ENCODE measurements at regions not wholly inside any gene's neighbourhood (a gene's known extent, or its start where the extent isn't known, plus 50 kb on each side); places are given as distances from the start of the nearest gene placed in this dataset.

GRCh38 chr6:141152951-141153350 is 979.8 kb upstream of the GJE1 start:
- CTCF ChIA-PET: no interaction called here
- no peak overlapping the region for H3K27ac ChIP-seq (ENCODE audit: low read depth, low read length, poor library complexity, severe bottlenecking)

GRCh38 chr6:141151710-141152417 is 980.9 kb upstream of the GJE1 start:
- H3K4me1 ChIP-seq (ENCODE audit: insufficient read depth, low read length, poor library complexity, severe bottlenecking): peaks cover 2% of the 10 kb centered on the region
- no peak for DNase-seq (ENCODE audit: low spot score)
- TF ChIP-seq, protein P1, sequence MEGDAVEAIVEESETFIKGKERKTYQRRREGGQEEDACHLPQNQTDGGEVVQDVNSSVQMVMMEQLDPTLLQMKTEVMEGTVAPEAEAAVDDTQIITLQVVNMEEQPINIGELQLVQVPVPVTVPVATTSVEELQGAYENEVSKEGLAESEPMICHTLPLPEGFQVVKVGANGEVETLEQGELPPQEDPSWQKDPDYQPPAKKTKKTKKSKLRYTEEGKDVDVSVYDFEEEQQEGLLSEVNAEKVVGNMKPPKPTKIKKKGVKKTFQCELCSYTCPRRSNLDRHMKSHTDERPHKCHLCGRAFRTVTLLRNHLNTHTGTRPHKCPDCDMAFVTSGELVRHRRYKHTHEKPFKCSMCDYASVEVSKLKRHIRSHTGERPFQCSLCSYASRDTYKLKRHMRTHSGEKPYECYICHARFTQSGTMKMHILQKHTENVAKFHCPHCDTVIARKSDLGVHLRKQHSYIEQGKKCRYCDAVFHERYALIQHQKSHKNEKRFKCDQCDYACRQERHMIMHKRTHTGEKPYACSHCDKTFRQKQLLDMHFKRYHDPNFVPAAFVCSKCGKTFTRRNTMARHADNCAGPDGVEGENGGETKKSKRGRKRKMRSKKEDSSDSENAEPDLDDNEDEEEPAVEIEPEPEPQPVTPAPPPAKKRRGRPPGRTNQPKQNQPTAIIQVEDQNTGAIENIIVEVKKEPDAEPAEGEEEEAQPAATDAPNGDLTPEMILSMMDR (conservative IDR thresholded peaks at IDR 0.05; ENCODE audit: low read depth, low read length): no peak
- no peak for TF ChIP-seq EZH2 (IDR thresholded peaks at IDR 0.05; ENCODE audit: borderline replicate concordance, low read depth, low read length, poor library complexity, severe bottlenecking)
- no peak overlapping the region for H3K27ac ChIP-seq (ENCODE audit: low read depth, low read length, poor library complexity, severe bottlenecking)
- intact Hi-C loops (cut with micrococcal nuclease; ENCODE audit: unreplicated experiment): no loop called here
- BruUV-seq (replicated peaks): no TSS peak
- H3K4me3 ChIP-seq (ENCODE audit: low read depth, low read length, poor library complexity, severe bottlenecking): no peak overlapping the region
- ChIA-PET CTCF (no interaction called here), POLR2A (ENCODE audit: low non-redundant PET) (interaction anchor here (0.6 kb wide), 1 partner anchor 15 kb away, joined by 3 read pairs; no protein-coding TSS in a partner anchor)
- no peaks in the 10 kb centered on the region for H3K36me3 ChIP-seq (ENCODE audit: insufficient read depth, low read length, poor library complexity, severe bottlenecking)
- H3K9me3 ChIP-seq (ENCODE audit: low read depth, low read length, poor library complexity, severe bottlenecking): no peaks in the 10 kb centered on the region
- no peaks in the 10 kb centered on the region for H3K27me3 ChIP-seq (replicated peaks; ENCODE audit: insufficient read depth, low read depth, low read length, poor library complexity)

More at GRCh38 chr6:141152951-141153350, 979.8 kb upstream of the GJE1 start:
- no peaks in the 10 kb centered on the region for H3K27me3 ChIP-seq (replicated peaks; ENCODE audit: insufficient read depth, low read depth, low read length, poor library complexity)
- H3K36me3 ChIP-seq (ENCODE audit: insufficient read depth, low read length, poor library complexity, severe bottlenecking): no peaks in the 10 kb centered on the region
- POLR2A ChIA-PET (ENCODE audit: low non-redundant PET): no interaction called here
- BruUV-seq (replicated peaks): no TSS peak
- TF ChIP-seq EZH2 (IDR thresholded peaks at IDR 0.05; ENCODE audit: borderline replicate concordance, low read depth, low read length, poor library complexity, severe bottlenecking): no peak
- TF ChIP-seq, protein P1 (conservative IDR thresholded peaks at IDR 0.05; ENCODE audit: low read depth, low read length): no peak
- peak; percentile 10 for DNase-seq (ENCODE audit: low spot score)
- no peak overlapping the region for H3K4me3 ChIP-seq (ENCODE audit: low read depth, low read length, poor library complexity, severe bottlenecking)
- H3K4me1 ChIP-seq (ENCODE audit: insufficient read depth, low read length, poor library complexity, severe bottlenecking): peaks cover 2% of the 10 kb centered on the region
- H3K9me3 ChIP-seq (ENCODE audit: low read depth, low read length, poor library complexity, severe bottlenecking): no peaks in the 10 kb centered on the region
- intact Hi-C loops (cut with micrococcal nuclease; ENCODE audit: unreplicated experiment): no loop called here

DNA sequence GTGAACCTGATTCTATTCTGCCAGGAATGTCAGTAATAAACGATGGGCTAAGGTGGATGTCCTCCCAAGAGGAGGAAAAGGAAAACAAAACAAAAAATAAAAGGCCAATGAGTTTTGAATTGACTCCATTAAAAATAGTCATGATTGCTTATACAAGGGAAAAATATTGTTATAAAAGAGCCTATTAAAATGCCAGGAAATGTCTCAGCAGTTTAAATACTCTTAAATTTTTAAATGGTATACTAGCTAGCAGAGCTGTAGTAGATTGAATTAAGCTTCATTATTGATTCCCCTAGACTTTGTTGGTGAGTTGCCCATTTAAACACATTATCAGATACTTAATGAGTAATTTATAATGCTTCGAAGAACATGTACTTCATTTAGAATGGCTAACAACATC is 990.9 kb upstream of the GJE1 start:
- TF ChIP-seq EZH2 (IDR thresholded peaks at IDR 0.05; ENCODE audit: borderline replicate concordance, low read depth, low read length, poor library complexity, severe bottlenecking): no peak
- TF ChIP-seq, protein P1 (conservative IDR thresholded peaks at IDR 0.05; ENCODE audit: low read depth, low read length): no peak
- Histone ChIP-seq H3K36me3 (ENCODE audit: insufficient read depth, low read length, poor library complexity, severe bottlenecking) (no peaks in the 10 kb centered on the region), H3K4me1 (ENCODE audit: insufficient read depth, low read length, poor library complexity, severe bottlenecking) (no peaks in the 10 kb centered on the region), H3K9me3 (ENCODE audit: low read depth, low read length, poor library complexity, severe bottlenecking) (no peaks in the 10 kb centered on the region), H3K27ac (ENCODE audit: low read depth, low read length, poor library complexity, severe bottlenecking) (no peak overlapping the region), H3K4me3 (ENCODE audit: low read depth, low read length, poor library complexity, severe bottlenecking) (no peak overlapping the region), H3K27me3 (replicated peaks; ENCODE audit: insufficient read depth, low read depth, low read length, poor library complexity) (no peaks in the 10 kb centered on the region)
- no TSS peak for BruUV-seq (replicated peaks)
- ChIA-PET POLR2A (ENCODE audit: low non-redundant PET) (no interaction called here), CTCF (no interaction called here)
- no peak for DNase-seq (ENCODE audit: low spot score)
- intact Hi-C loops (cut with micrococcal nuclease; ENCODE audit: unreplicated experiment): no loop called here

All from A673 (cell line).